Islet precursor cell (in vitro differentiated cells): ENCODE measurements at regions not wholly inside any gene's neighbourhood (a gene's known extent, or its start where the extent isn't known, plus 50 kb on each side); places are given as distances from the start of the nearest gene placed in this dataset.
"Not testable (repeated sequence)": the region's sequence is repeated elsewhere in the genome, so short reads cannot be mapped to it uniquely, and the experiment has no call there.

Experiments
- DNase-seq: peaks from one replicate; pipeline ENCODE4 v3.0.0-alpha.2; 2018

GRCh38 chr13:88257706-88258105 is 586.5 kb downstream of the SLITRK5 start:
- no peak for DNase-seq

- DNase-seq, result no peak
Measured at GRCh38 chr13:88263808-88264207, 592.6 kb downstream of the SLITRK5 start.

DNA sequence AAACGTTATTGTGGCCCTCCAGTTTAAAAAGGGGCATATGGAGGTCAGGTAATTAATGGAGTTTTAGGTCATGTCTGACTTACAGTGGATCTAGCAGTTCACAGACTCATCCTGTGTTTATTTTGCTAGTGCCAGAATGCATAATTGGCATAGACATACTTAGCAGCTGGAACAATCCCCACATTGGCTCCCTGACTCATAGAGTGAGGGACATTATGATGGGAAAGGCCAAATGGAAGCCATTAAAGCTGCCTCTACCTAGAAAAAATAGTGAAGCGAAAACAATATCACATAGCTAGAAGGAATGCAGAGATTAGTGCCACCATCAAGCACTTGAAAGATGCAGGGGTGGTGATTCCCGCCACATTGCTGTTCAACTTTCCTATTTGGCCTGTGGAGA is 610.7 kb downstream of the SLITRK5 start:
- no peak for DNase-seq

DNA sequence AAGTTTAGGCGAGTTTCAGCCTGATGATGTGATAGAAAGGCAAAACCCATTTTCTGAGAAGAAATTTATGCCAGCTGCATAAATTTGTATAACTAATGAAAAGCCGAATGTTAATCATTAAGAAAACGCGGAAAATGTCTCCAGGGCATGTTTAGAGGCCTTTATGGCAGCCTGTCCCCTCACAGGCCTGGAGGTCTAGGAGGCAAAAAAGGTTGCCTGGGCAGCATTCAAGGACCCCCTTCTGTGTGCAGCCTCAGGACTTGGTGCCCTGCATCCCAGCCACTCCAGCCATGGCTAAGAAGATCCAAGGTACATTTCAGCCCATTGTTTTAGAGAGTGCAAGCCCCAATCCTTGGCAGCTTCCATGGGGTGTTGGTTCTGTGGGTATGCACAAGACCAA is 614.2 kb downstream of the SLITRK5 start:
- DNase-seq, result no peak

DNA sequence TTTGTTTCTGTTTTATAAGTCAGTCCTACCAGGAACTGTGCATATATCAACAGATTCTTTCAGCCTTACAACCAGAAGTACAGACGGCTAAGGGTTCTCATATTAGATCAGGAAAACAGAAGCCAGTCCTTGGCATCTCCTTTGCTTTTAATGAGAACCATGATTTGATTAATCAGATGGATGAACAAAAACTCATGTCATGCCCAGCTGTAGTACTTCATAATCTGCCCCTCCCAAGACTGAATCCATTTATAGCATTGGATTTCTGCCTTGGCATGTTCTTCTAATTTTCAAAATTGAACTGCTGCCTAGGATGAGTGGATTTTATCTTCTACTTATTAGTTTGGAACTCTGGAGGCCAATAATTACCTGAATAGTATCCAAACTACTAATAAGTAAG is 617.2 kb downstream of the SLITRK5 start:
- no peak for DNase-seq

- DNase-seq, result not testable (repeated sequence)
Measured at GRCh38 chr13:88291731-88292130, 620.6 kb downstream of the SLITRK5 start.

DNA sequence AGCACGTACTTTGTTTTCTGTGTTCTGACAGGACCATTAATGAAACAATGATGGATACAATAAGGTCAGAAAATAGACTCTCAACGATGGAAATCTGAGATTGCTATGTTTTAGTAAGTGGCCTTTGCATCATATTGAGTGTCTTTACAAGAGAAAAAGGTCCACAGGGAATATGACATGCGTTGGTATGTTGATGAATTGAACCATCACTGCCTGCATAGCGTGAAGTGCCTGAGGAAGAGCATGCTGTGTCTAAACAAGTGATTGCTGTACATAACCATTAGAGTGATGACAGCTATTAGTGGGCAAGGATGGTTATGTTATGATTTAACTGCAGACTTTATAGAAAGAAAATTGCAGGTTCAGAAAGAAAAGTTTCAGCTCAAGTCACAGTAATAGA is 623.2 kb downstream of the SLITRK5 start:
- DNase-seq, result no peak

GRCh38 chr13:88303157-88303556 is 632.0 kb downstream of the SLITRK5 start:
- DNase-seq, result no peak

- no peak for DNase-seq
Measured at GRCh38 chr13:88303605-88304004, 632.4 kb downstream of the SLITRK5 start.

- DNase-seq, result no peak
Measured at GRCh38 chr13:88314496-88314895, 643.3 kb downstream of the SLITRK5 start.

GRCh38 chr13:88329066-88329465 is 657.9 kb downstream of the SLITRK5 start:
- no peak for DNase-seq

DNA sequence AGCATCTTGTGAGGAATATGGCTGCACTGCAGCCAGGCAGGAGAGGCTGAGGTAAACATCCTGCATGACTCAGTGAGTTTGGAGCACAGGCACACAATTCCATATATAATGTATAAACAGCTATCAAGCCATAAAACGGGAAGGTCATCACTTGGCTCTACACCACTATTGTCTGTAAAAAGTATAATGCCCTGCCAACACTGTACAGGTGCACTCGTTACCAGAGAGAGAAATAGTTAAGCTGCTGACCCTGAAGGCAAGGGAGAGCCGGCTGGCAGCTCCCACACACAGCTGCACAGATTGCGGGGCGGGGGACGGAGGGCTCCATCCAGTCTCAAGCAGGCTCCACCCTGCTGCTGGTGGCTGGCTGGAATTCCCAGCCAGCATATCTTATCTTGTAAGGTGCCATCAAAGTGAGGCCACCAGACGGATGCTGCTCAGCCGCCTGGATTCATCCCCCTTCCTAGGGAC is 668.1 kb downstream of the SLITRK5 start:
- peak; percentile 55 for DNase-seq

DNA sequence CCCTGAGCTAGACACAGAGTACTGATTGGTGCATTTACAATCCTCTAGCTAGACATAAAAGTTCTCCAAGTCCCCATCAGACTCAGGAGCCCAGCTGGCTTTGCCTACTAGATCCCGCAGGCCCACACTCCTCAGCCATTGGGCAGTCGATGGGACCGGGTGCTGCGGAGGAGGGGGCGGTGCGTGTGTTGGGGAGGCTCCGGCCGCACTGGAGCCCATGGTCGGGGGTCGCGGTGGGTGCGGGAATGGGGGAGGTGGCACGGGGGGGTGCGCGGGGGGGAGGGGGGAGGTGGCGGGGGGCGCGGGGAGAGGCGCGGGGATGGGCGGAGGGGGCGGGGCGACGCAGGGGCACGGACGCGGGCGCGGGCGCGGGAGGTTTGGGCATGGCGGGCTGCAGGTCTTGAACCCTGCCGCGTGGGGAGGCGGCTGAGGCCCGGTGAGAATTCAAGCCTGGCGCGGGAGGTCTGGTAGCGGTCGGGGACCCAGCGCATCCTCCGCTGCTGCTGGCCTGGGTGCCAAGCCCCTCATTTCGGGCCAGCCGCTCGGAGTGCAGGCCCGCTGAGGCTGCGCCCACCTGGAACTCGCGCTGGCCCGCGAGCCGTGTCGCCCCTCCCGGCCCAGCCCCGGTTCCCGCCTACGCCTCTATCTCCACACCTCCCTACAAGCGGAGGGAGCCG is 674.1 kb downstream of the SLITRK5 start:
- no peak for DNase-seq

DNA sequence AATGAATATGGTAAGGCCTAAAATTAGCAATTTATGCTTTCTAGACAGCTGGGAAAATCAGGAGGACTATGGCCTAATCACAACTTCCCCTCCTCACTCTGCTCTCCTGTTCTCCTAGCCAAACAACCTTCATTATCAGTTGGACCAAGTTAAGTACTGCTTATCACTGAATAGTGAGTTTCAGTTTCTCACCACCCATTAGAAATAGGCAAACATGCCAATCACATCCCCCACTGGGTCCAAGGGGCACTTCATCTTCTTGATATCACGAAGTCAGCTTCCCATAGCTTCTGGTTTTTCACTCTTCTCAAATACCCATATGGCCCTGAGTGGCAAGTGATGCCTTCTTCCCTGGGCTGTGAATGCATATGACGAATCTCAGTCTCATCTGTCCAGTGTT is 689.6 kb downstream of the SLITRK5 start:
- no peak for DNase-seq

DNA sequence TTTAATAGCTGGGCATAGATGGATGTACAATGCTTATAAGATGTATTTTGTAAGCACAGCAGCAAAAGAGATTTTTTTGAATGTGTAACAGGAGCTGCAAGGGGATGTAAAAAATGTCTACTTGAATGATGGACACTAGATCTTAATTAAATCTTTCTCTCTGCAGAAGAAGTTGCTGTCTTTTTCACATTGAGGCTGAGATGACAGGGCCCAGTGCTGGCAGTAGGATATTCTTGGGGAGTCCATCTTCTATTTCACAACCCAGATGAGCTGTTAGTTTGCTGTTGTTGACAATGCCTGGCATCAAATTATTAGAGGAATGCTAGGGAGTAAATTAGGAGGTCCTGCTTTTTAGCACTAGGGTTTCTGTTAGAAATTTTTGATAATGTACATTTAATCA is 698.7 kb downstream of the SLITRK5 start:
- DNase-seq, result no peak

GRCh38 chr13:88376760-88377388 is 705.7 kb downstream of the SLITRK5 start:
- DNase-seq, result no peak

GRCh38 chr13:88377852-88378251 is 706.7 kb downstream of the SLITRK5 start:
- no peak for DNase-seq

- DNase-seq, result no peak
Measured at GRCh38 chr13:88384542-88384941, 713.4 kb downstream of the SLITRK5 start.

GRCh38 chr13:88395804-88396203 is 724.6 kb downstream of the SLITRK5 start:
- DNase-seq, result no peak

DNA sequence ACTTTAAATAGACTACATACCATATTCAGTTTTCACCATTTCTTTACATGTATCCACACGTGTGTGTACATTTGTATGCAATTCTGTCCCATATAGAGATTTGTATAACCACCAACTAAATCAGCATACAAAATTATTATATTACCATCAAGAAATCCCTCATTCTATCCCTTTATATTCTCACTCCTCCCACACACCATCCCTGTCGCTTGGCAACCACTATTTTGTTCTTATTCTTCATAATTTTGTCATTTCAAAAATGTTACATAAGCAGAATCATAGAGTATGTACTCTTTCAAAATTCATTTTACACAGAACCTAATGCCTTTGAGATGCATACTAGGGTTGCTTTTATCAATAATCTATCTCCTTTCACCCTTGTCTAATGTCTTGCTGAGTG is 740.5 kb downstream of the SLITRK5 start:
- DNase-seq, result no peak

- DNase-seq, result no peak
Measured at GRCh38 chr13:88417801-88418200, 746.6 kb downstream of the SLITRK5 start.

- no peak for DNase-seq
Measured at GRCh38 chr13:88424463-88424862, 753.3 kb downstream of the SLITRK5 start.

DNA sequence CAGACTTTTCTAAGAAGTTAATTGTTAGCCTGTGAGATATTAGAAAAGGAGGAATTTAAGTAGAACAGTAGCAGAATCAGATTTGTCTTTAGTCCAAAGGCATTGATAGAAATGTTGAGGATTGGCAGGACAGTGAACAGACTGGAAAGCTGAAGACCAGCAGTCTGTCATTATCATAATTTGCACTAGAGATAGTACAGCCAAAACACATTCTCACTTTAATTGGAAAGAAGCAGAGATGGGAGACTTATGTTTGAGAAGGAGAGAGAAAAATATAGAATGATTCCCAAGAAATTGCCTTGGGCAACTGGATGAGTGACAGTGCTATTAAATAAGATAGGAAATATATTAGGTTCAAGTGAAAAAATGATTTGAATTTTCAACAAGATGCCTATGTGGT is 755.5 kb downstream of the SLITRK5 start:
- DNase-seq, result no peak

DNA sequence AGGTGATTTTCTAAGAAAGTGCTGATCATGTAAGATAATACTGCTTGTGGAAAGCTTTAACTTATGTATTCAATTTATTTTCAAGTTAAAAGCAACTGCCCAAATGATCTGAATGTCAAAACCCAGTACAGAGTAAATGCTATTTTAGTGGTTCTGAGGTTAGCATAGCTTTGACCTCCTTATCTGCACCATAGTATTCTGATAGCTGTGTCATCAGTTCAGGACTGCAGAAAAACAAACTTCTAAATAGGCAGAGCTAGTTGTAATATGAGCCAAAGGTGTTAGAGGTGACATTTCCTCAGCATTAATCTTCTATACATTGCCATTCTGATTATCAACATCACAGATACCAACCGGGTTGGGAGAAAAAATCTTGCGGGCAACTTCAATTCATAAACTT is 758.7 kb downstream of the SLITRK5 start:
- DNase-seq, result no peak

DNA sequence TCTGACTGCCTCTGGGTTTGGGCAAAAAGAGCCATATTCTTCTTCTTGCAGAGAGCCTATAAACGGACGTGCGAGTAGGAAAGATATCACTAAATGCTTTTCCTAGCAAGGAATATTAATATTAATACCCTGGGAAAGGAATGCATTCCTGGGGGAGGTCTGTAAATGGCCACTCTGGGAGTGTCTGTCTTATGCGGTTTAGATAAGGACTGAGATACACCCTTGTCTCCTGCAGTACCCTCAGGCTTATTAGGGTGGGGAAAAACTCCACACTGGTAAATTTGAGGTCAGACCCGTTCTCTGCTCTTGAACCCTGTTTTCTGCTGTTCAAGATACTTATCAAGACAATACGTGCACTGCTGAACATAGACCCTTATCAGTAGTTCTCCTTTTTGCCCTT is 763.8 kb downstream of the SLITRK5 start:
- DNase-seq, result no peak
